Hepatocyte (in vitro differentiated cells): ENCODE measurements at regions not wholly inside any gene's neighbourhood (a gene's known extent, or its start where the extent isn't known, plus 50 kb on each side); places are given as distances from the start of the nearest gene placed in this dataset.

Experiments
- DNase-seq: peaks from one replicate; pipeline ENCODE4 v3.0.0-alpha.2; 2016; ENCODE audit warnings: low spot score
- H2AFZ ChIP-seq: fragments of 200-600 bp; sonication (generic); 2 replicates; pipeline ENCODE4 v1.6.0; 2016; ENCODE audit warnings: antibody characterized with exemption, mild to moderate bottlenecking
- H3K27ac ChIP-seq: fragments of 200-600 bp; sonication (generic); 2 replicates; pipeline ENCODE4 v1.5.1; 2016; ENCODE audit warnings: mild to moderate bottlenecking
- H3K27me3 ChIP-seq: fragments of 200-600 bp; sonication (generic); 2 replicates; pipeline ENCODE4 v1.6.1; 2016
- H3K36me3 ChIP-seq: fragments of 200-600 bp; sonication (generic); replicated peaks from 2 replicates; pipeline ENCODE4 v1.5.1; 2016; ENCODE audit warnings: low read depth; ENCODE audit not compliant: insufficient read depth
- H3K4me1 ChIP-seq: fragments of 200-600 bp; sonication (generic); 2 replicates; pipeline ENCODE4 v1.5.1; 2016; ENCODE audit warnings: mild to moderate bottlenecking, moderate library complexity; ENCODE audit not compliant: insufficient read depth
- H3K4me2 ChIP-seq: fragments of 200-600 bp; sonication (generic); 2 replicates; pipeline ENCODE4 v1.6.0; 2016
- H3K4me3 ChIP-seq: fragments of 200-600 bp; sonication (generic); 2 replicates; pipeline ENCODE4 v1.5.1; 2016; ENCODE audit warnings: mild to moderate bottlenecking
- H3K79me2 ChIP-seq: fragments of 200-600 bp; sonication (generic); 2 replicates; pipeline ENCODE4 v1.6.0; 2017; ENCODE audit warnings: mild to moderate bottlenecking
- H3K9me2 ChIP-seq: fragments of 200-600 bp; sonication (generic); replicated peaks from 2 replicates; pipeline ENCODE4 v1.6.0; 2017; ENCODE audit warnings: mild to moderate bottlenecking; ENCODE audit not compliant: insufficient read depth
- H3K9me3 ChIP-seq: fragments of 200-600 bp; sonication (generic); 2 replicates; pipeline ENCODE4 v1.5.1; 2016; ENCODE audit warnings: low read depth, mild to moderate bottlenecking
- H4K20me1 ChIP-seq: fragments of 200-600 bp; sonication (generic); 2 replicates; pipeline ENCODE4 v1.6.0; 2016; ENCODE audit warnings: mild to moderate bottlenecking; ENCODE audit not compliant: insufficient read depth, poor library complexity, severe bottlenecking
- EZH2 ChIP-seq: fragments of 200-600 bp; sonication (generic); IDR thresholded peaks from 2 replicates; pipeline ENCODE4 v1.6.1; 2016; ENCODE audit warnings: antibody characterized with exemption, mild to moderate bottlenecking, borderline replicate concordance
- EZH2phosphoT487 ChIP-seq: fragments of 200-600 bp; sonication (generic); IDR thresholded peaks from one replicate; pipeline ENCODE4 v1.6.1; 2018; ENCODE audit warnings: antibody characterized with exemption, mild to moderate bottlenecking, low read depth, moderate library complexity; ENCODE audit not compliant: unreplicated experiment, severe bottlenecking
- WGBS: methylation state at CpG from one replicate; pipeline ENCODE4 v1.1.6; 2016; ENCODE audit warnings: low lambda C conversion rate; ENCODE audit errors: missing lambda C conversion rate; 5-methylcytosine and 5-hydroxymethylcytosine counted together
- TF ChIP-seq, protein P1 (sequence below): fragments of 200-600 bp; sonication (generic); IDR thresholded peaks from 2 replicates; pipeline ENCODE4 v1.5.1; 2016; ENCODE audit warnings: antibody characterized with exemption, mild to moderate bottlenecking; ENCODE audit not compliant: poor library complexity

GRCh38 chr12:124201248-124201647 is 93.6 kb upstream of the RFLNA start:
- whole genome bisulfite sequencing, result 100% methylated on average over 1 of the region's 1 CpG
- no peaks in the 10 kb centered on the region for H3K9me3 ChIP-seq
- no peak overlapping the region for H3K27ac ChIP-seq
- no peaks in the 10 kb centered on the region for H4K20me1 ChIP-seq
- no peak overlapping the region for H2AFZ ChIP-seq
- no peaks in the 10 kb centered on the region for H3K9me2 ChIP-seq
- H3K4me3 ChIP-seq, result no peak overlapping the region
- no peaks in the 10 kb centered on the region for H3K4me1 ChIP-seq
- DNase-seq, result no peak
- no peak overlapping the region for H3K4me2 ChIP-seq
- H3K36me3 ChIP-seq, result no peaks in the 10 kb centered on the region
- TF ChIP-seq EZH2phosphoT487, result no peak
- TF ChIP-seq EZH2, result no peak
- TF ChIP-seq, protein P1, sequence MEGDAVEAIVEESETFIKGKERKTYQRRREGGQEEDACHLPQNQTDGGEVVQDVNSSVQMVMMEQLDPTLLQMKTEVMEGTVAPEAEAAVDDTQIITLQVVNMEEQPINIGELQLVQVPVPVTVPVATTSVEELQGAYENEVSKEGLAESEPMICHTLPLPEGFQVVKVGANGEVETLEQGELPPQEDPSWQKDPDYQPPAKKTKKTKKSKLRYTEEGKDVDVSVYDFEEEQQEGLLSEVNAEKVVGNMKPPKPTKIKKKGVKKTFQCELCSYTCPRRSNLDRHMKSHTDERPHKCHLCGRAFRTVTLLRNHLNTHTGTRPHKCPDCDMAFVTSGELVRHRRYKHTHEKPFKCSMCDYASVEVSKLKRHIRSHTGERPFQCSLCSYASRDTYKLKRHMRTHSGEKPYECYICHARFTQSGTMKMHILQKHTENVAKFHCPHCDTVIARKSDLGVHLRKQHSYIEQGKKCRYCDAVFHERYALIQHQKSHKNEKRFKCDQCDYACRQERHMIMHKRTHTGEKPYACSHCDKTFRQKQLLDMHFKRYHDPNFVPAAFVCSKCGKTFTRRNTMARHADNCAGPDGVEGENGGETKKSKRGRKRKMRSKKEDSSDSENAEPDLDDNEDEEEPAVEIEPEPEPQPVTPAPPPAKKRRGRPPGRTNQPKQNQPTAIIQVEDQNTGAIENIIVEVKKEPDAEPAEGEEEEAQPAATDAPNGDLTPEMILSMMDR, result no peak
- no peaks in the 10 kb centered on the region for H3K79me2 ChIP-seq
- H3K27me3 ChIP-seq, result no peaks in the 10 kb centered on the region

DNA sequence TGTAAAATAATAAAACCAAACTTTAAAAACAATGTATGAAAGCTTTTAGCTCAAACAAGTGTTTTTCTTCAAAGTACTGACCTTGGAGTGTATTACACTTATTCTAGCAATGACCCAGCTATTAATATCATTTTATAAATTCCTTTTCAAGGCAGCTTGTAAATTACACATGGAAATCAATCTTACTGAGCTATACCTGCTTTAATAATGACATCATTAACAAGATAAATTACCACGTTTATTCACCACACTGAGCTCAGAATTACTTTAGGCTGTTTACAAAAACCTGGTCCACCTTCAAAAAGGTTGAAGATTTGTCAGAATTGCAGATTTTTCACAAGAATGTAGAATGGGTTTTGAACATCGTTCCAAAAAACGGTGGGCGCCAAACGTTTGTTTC is 91.7 kb upstream of the RFLNA start:
- WGBS, result 82% methylated on average over 5 of the region's 5 CpGs
- H3K36me3 ChIP-seq, result no peaks in the 10 kb centered on the region
- TF ChIP-seq, protein P1, result no peak
- TF ChIP-seq EZH2 (no peak), EZH2phosphoT487 (no peak)

GRCh38 chr12:124205405-124205804 is 89.5 kb upstream of the RFLNA start:
- TF ChIP-seq EZH2 (no peak), EZH2phosphoT487 (no peak)
- TF ChIP-seq, protein P1, result no peak
- Histone ChIP-seq H4K20me1 (no peaks in the 10 kb centered on the region), H3K9me2 (no peaks in the 10 kb centered on the region), H3K36me3 (no peaks in the 10 kb centered on the region), H3K4me3 (no peak overlapping the region), H3K27me3 (no peaks in the 10 kb centered on the region), H3K9me3 (no peaks in the 10 kb centered on the region), H2AFZ (no peak overlapping the region), H3K27ac (no peak overlapping the region), H3K79me2 (no peaks in the 10 kb centered on the region), H3K4me1 (no peaks in the 10 kb centered on the region), H3K4me2 (no peak overlapping the region)
- no peak for DNase-seq
- WGBS, result 91% methylated on average over 2 of the region's 2 CpGs

More for the DNA sequence above, 91.7 kb upstream of the RFLNA start:
- Histone ChIP-seq H3K9me2 (no peaks in the 10 kb centered on the region), H3K27ac (no peak overlapping the region), H3K4me1 (no peaks in the 10 kb centered on the region), H3K9me3 (no peaks in the 10 kb centered on the region), H3K4me2 (no peak overlapping the region), H2AFZ (no peak overlapping the region), H3K79me2 (no peaks in the 10 kb centered on the region), H3K4me3 (no peak overlapping the region), H4K20me1 (no peaks in the 10 kb centered on the region), H3K27me3 (no peaks in the 10 kb centered on the region)
- no peak for DNase-seq

- DNase-seq, result no peak
- Histone ChIP-seq H3K4me3 (no peak overlapping the region), H3K27me3 (no peaks in the 10 kb centered on the region), H3K27ac (no peak overlapping the region), H4K20me1 (no peaks in the 10 kb centered on the region), H3K9me3 (no peaks in the 10 kb centered on the region), H3K4me2 (no peak overlapping the region), H3K79me2 (no peaks in the 10 kb centered on the region), H3K4me1 (no peaks in the 10 kb centered on the region), H2AFZ (no peak overlapping the region), H3K9me2 (no peaks in the 10 kb centered on the region), H3K36me3 (no peaks in the 10 kb centered on the region)
- TF ChIP-seq EZH2phosphoT487 (no peak), EZH2 (no peak)
- TF ChIP-seq, protein P1, result no peak
- 67% methylated on average over 1 of the region's 1 CpG for WGBS
Measured at GRCh38 chr12:124207049-124207448, 87.8 kb upstream of the RFLNA start.
